Lung (tissue), 11 donors: ENCODE measurements at regions not wholly inside any gene's neighbourhood (a gene's known extent, or its start where the extent isn't known, plus 50 kb on each side); places are given as distances from the start of the nearest gene placed in this dataset.

ENCODE experiments used
- ATAC-seq: fragments of 200-7000 bp; cut with Tn5 transposase; one replicate; pipeline ENCODE4 v1.9.1; 2020; ENCODE audit warnings: moderate number of reproducible peaks; ENCODE audit not compliant: insufficient read depth, low FRiP score
- DNase-seq, 3 donors: peaks; one replicate each; pipeline ENCODE4 v3.0.0-alpha.2; 2013 to 2017
- H3K27ac ChIP-seq, 2 donors: one replicate each; pipeline ENCODE4 v1.5.1; 2013; ENCODE audit warnings: mild to moderate bottlenecking in 2 of 2, moderate library complexity in 2 of 2, control low read depth in 1 of 2, inconsistent platforms in 1 of 2, low read depth in 1 of 2, low read length in 1 of 2
- H3K27me3 ChIP-seq, 3 donors: one replicate each; pipeline ENCODE4 v1.5.1; 2013; ENCODE audit warnings: low read length in 2 of 3; ENCODE audit not compliant: control insufficient read depth in 3 of 3, insufficient read depth in 3 of 3
- H3K36me3 ChIP-seq, 4 donors: one replicate each; pipeline ENCODE4 v1.5.1; 2013; ENCODE audit warnings: low read length in 4 of 4, mild to moderate bottlenecking in 1 of 4, moderate library complexity in 1 of 4; ENCODE audit not compliant: control insufficient read depth in 4 of 4, insufficient read depth in 4 of 4
- H3K4me1 ChIP-seq, 5 donors: one replicate each; pipeline ENCODE4 v1.5.1; 2013; ENCODE audit warnings: low read length in 5 of 5, mild to moderate bottlenecking in 2 of 5, moderate library complexity in 1 of 5; ENCODE audit not compliant: control insufficient read depth in 5 of 5, insufficient read depth in 5 of 5
- H3K4me3 ChIP-seq: one replicate; pipeline ENCODE4 v1.5.1; 2013; ENCODE audit warnings: mild to moderate bottlenecking, control low read depth, moderate library complexity
- H3K9ac ChIP-seq, 2 donors: one replicate each; pipeline ENCODE4 v1.5.1; 2013; ENCODE audit warnings: low read length in 2 of 2, control low read depth in 1 of 2; ENCODE audit not compliant: insufficient read depth in 1 of 2
- H3K9me3 ChIP-seq, 4 donors: one replicate each; pipeline ENCODE4 v1.5.1; 2013; ENCODE audit warnings: low read length in 3 of 4, mild to moderate bottlenecking in 1 of 4, moderate library complexity in 1 of 4; ENCODE audit not compliant: control insufficient read depth in 4 of 4, insufficient read depth in 3 of 4
- WGBS, 2 donors: extraction: QIAGEN DNeasy Blood & Tissue Kit; methylation state at CpG; one replicate each; pipeline ENCODE4 v1.1.7; 2013; 5-methylcytosine and 5-hydroxymethylcytosine counted together
- TF ChIP-seq, protein P1 (sequence below): IDR thresholded peaks from 2 replicates; pipeline ENCODE4 v1.5.1; 2012; ENCODE audit warnings: mild to moderate bottlenecking; ENCODE audit errors: control extremely low read depth, extremely low read depth
- donor health status: control.
- donor health status: control.
- donor health status: Bipolar disorder and iron deficiency.
- donor health status: healthy.
- donor health status: DM: yes; HTN: yes; CAD: no.

DNA sequence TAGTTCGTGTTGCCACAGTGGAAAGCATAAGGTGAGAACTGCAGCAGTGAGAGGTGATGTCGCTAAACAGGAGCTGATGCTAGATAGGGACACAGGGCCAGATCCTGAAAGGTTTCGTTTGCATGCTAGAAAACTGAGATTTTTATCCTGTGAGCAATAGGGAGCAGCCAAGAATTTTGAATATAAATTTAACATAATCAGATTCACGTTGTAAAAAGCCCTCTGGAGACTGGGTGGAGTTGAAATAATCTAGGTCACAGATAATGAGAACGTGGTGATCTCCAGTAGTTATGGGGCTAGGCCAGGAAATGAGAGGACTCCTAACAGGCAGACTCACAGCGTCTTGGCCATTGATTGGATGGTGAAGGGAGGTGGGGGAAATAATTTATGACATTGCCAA, 92.1 kb upstream of the IMMP2L start:
- no peaks in the 10 kb centered on the region for H3K9me3 ChIP-seq
- TF ChIP-seq, protein P1, sequence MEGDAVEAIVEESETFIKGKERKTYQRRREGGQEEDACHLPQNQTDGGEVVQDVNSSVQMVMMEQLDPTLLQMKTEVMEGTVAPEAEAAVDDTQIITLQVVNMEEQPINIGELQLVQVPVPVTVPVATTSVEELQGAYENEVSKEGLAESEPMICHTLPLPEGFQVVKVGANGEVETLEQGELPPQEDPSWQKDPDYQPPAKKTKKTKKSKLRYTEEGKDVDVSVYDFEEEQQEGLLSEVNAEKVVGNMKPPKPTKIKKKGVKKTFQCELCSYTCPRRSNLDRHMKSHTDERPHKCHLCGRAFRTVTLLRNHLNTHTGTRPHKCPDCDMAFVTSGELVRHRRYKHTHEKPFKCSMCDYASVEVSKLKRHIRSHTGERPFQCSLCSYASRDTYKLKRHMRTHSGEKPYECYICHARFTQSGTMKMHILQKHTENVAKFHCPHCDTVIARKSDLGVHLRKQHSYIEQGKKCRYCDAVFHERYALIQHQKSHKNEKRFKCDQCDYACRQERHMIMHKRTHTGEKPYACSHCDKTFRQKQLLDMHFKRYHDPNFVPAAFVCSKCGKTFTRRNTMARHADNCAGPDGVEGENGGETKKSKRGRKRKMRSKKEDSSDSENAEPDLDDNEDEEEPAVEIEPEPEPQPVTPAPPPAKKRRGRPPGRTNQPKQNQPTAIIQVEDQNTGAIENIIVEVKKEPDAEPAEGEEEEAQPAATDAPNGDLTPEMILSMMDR = no peak
- no peaks in the 10 kb centered on the region for H3K36me3 ChIP-seq
- no peak overlapping the region for H3K27ac ChIP-seq
- ATAC-seq (no peak), DNase-seq (no peak)
- H3K4me3 ChIP-seq = no peak overlapping the region
- no peaks in the 10 kb centered on the region for H3K27me3 ChIP-seq
- peaks cover 0 to 4% (median 0%) of the 10 kb centered on the region in 5 donors for H3K4me1 ChIP-seq
- 72 to 80% methylated on average over 6 of the region's 6 CpGs for WGBS, 2 donors
- H3K9ac ChIP-seq = no peak overlapping the region

DNA sequence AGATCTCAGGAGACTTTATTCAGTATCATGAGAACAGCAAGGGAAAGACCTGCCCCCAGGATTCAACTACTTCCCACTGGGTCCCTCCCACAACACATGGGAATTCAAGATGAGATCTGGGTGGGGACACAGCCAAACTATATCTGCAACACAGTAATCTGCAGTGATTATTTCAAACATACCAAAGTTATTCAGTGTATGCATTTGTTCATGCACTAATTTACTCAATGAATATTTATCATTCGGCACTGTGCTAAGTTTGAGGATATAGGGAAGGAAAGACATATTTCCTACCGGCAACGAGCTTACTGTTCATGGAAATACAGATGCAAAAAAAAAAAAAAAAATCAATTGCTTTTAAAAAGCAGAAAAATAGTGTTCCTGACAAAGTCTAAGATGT, 91.6 kb upstream of the IMMP2L start:
- H3K27me3 ChIP-seq = no peaks in the 10 kb centered on the region
- no peaks in the 10 kb centered on the region for H3K36me3 ChIP-seq
- ATAC-seq = no peak
- TF ChIP-seq, protein P1 = no peak
- WGBS, 2 donors = 91 to 92% methylated on average over 3 of the region's 3 CpGs
- H3K4me3 ChIP-seq = no peak overlapping the region
- H3K4me1 ChIP-seq = peaks cover 0 to 4% (median 0%) of the 10 kb centered on the region in 5 donors
- DNase-seq = no peak
- no peak overlapping the region for H3K9ac ChIP-seq
- no peaks in the 10 kb centered on the region for H3K9me3 ChIP-seq
- H3K27ac ChIP-seq = no peak overlapping the region

DNA sequence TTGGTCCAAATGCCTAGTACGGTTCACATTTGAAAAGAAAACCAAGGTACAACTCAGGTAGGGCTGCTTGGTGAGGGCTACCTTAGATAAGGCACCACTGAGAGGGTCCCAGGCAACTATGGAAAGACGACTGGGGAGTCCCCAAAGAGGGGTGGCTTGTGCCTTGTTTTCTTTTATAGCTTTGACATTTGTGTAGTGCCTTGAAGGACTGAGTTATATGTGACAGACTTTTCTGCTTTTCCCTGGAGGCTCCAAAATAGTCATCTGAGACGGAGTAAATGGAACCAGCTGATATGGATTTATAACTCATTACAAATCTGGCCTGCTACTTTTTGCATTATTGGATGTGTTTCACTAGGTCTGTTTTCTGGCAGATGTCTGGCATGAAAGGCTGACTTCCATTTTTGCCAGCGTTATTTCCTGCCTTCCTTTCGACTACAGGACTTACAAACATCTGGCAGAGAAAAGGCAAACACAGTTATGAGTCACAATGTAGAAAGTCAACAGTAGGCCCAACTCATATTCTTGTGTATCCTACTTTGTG, 88.2 kb upstream of the IMMP2L start:
- WGBS, 2 donors = 57 to 63% methylated on average over 5 of the region's 5 CpGs
- no peak overlapping the region for H3K27ac ChIP-seq
- ATAC-seq = no peak

More for the DNA sequence above, 88.2 kb upstream of the IMMP2L start:
- TF ChIP-seq, protein P1 = no peak
- Histone ChIP-seq H3K9ac (no peak overlapping the region), H3K36me3 (no peaks in the 10 kb centered on the region), H3K4me3 (no peak overlapping the region), H3K4me1 (peaks cover 0 to 4% (median 0%) of the 10 kb centered on the region in 5 donors), H3K27me3 (no peaks in the 10 kb centered on the region), H3K9me3 (no peaks in the 10 kb centered on the region)
- peak; percentile 42 to 81 (median 73) for DNase-seq
